Esophagus muscularis mucosa (tissue), 4 donors: ENCODE measurements at regions not wholly inside any gene's neighbourhood (a gene's known extent, or its start where the extent isn't known, plus 50 kb on each side); places are given as distances from the start of the nearest gene placed in this dataset.

ENCODE experiments used
- EP300 ChIP-seq: sonication (generic); formaldehyde crosslinking; IDR thresholded peaks from one replicate; pipeline ENCODE4 v1.6.1; 2017; ENCODE audit warnings: antibody characterized with exemption
- POLR2A ChIP-seq: fragments of 450-650 bp; IDR thresholded peaks from one replicate; pipeline ENCODE4 v1.6.1; 2017; ENCODE audit warnings: antibody characterized with exemption, moderate library complexity, mild to moderate bottlenecking, low read depth
- POLR2AphosphoS5 ChIP-seq, 2 donors: sonication (generic); formaldehyde crosslinking; IDR thresholded peaks; one replicate each; pipeline ENCODE4 v1.6.1; 2017; ENCODE audit warnings: antibody characterized with exemption in 2 of 2
- TF ChIP-seq, protein P1 (sequence below), 3 experiments: fragments of 200-600 bp in 2 of 3; fragments of 450-650 bp in 1 of 3; sonication (generic) in 2 of 3; IDR thresholded peaks; one replicate each; pipeline ENCODE4 v1.5.1; 2017 to 2019; ENCODE audit warnings: antibody characterized with exemption in 3 of 3, mild to moderate bottlenecking in 2 of 3, moderate library complexity in 1 of 3

DNA sequence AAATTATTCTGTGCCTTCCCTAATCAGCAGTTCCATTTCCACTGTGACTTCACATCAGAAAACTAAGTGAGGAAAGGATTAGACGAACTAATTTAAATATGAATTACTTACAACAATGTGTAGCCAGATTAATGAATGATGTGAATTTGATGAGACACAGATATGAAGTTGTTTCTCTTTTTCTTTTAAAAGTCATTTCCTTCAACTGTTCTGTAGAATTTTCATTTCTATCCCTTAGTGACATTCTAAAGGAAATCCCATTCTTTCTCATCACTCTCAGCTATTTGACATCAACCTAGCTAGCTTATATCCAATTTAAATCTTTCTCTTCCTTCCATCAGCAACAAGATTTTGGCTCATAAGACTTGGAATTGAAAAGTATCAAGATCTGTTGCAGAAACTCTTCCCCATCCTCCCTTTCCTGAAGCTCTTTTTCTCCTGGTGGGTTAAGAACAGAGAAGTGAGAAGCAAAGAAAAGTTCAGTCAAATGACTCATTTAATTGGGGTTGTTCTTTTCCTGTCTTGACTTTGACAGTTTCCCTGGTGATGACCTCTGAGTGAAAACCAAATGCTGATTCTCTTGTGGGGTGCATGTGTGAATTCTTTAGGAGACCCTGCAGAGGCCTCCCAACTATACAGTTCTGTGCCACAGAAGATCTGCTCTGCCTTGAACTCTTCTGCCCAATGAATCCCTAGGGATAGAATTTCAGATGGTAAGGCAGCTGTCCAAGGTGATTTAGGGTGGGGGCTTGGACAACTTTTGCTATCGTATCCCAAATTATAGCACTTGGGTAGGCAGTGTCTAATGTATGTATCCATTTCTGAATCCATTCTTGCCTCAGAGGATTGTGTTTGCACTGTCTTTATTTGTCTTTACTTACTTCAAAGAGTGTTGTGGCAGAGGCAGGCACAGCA is 232.5 kb upstream of the GPRIN3 start:
- TF ChIP-seq, protein P1, sequence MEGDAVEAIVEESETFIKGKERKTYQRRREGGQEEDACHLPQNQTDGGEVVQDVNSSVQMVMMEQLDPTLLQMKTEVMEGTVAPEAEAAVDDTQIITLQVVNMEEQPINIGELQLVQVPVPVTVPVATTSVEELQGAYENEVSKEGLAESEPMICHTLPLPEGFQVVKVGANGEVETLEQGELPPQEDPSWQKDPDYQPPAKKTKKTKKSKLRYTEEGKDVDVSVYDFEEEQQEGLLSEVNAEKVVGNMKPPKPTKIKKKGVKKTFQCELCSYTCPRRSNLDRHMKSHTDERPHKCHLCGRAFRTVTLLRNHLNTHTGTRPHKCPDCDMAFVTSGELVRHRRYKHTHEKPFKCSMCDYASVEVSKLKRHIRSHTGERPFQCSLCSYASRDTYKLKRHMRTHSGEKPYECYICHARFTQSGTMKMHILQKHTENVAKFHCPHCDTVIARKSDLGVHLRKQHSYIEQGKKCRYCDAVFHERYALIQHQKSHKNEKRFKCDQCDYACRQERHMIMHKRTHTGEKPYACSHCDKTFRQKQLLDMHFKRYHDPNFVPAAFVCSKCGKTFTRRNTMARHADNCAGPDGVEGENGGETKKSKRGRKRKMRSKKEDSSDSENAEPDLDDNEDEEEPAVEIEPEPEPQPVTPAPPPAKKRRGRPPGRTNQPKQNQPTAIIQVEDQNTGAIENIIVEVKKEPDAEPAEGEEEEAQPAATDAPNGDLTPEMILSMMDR (IDR thresholded peaks at IDR 0.05): no peak
- TF ChIP-seq EP300: no peak
- TF ChIP-seq POLR2A: no peak
- no peak for TF ChIP-seq POLR2AphosphoS5 (IDR thresholded peaks at IDR 0.05)
